Activated CD4-positive, CD25-positive, alpha-beta regulatory T cell treated with anti-CD3 and anti-CD28 coated beads, Interleukin-2, amount 50 U/mL, for 24 hours (primary cell): ENCODE measurements at regions not wholly inside any gene's neighbourhood (a gene's known extent, or its start where the extent isn't known, plus 50 kb on each side); places are given as distances from the start of the nearest gene placed in this dataset.
"Not testable (repeated sequence)": the region's sequence is repeated elsewhere in the genome, so short reads cannot be mapped to it uniquely, and the experiment has no call there.

ENCODE experiments used
- ATAC-seq, 2 donors: fragments of 150-1000 bp; cut with Tn5 transposase; one replicate each; pipeline ENCODE4 v1.10.0; 2021; ENCODE audit warnings: mild to moderate bottlenecking in 1 of 2, moderate library complexity in 1 of 2

GRCh38 chrX:829145-829544, 198.6 kb downstream of the SHOX start:
- no peak for ATAC-seq

DNA sequence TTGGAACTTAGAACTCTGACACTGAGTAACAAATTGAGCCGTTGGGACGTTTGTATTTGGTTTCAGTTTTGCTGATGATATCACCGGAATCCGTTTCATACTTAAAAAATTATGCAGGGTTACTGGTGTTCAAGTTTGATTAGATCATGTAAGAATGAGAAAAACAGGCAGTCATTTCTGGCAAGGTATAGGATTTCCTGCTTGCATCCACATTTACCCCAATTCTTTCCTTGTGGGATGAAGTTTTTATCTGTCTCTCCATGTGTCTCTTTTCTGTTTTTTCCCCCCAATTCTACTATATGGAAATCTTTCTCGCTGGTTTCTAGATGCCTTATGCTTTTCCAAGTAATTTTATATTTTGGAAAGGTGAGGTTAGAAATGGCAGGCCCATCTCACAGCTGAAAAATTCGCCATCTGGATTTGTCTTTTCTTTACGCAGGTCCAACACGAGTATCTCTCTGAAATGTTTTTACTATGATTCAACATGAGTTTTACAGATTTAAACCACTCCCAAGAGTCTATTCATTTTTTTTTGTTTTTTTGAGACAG, 197.9 kb downstream of the SHOX start:
- ATAC-seq, result no peak

DNA sequence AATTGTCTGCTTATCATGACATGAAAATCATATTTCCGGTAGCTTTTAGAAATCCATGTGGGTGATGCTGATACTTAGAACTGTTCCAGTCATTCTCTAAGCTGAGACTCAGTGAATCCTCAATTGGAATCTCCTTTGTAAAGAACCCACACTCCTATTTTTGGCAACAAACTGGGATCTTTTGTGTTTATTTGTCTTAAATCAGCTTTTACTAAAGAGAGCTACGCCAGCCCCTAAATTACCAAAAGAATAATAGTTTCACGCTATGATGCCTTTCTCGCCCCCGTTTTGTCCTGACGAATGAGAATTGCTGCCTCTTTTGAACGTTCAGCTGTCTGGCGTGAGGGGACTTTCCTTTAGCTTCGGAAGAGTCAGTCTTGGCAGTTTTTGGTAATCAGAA, 195.9 kb downstream of the SHOX start:
- no peak for ATAC-seq

- ATAC-seq, result no peak
Measured at GRCh38 chrX:825991-826390, 195.4 kb downstream of the SHOX start.

DNA sequence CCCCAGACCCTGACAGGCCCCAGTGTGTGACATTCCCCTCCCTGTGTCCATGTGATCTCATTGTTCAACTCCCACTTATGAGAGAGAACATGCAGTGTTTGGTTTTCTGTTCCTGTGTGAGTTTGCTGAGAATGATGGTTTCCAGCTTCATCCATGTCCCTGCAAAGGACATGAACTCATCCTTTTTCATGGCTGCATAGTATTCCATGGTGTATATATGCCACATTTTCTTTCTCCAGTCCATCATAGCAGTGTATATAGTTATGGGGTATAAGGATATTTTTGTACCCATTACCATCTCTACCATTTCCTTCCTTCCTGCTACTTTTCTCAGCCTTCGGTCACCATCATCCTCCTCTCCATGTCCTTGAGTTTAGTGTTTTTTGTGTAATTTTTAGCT, 192.5 kb downstream of the SHOX start:
- not testable (repeated sequence) for ATAC-seq

DNA sequence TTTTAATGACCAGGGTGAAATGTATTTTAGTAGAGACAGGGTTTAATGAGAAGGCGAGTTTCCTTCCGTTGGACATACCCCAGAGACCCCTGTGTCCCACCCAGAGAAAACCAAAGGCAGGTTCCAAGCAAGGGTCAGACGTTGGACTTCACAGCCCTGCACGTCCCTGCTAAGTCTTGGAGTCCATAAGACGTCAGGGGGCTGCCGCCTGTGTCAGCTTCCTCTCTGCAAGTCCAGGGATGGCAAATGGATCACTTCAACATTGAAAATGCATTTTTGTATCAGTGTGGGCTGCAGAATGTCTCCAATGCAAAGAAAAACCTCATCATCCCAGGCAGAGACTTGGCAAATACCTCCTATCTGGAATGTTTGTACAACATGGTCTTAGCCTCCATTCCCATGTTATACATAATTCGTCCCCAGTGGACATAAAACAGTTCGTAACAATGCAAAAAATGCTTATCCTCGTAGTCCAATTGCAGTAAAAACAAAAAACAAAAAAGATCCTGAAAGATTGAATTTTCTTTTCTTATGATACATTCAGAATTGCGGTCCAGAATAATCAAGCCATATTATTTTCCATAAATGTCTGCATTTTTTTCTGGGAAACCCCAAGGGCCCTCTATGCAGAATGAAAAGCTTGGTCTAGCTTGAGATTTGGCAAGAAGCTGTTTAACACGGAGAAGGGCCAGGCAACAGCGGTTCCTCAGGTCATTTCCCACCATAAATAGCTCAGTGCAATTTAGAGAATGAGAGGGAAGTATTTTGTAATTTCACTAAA, 190.9 kb downstream of the SHOX start:
- ATAC-seq, result no peak

- ATAC-seq, result no peak
Measured at GRCh38 chrX:819684-820083, 189.1 kb downstream of the SHOX start.

- no peak for ATAC-seq
Measured at GRCh38 chrX:817759-818300, 187.2 kb downstream of the SHOX start.

GRCh38 chrX:817147-817546, 186.6 kb downstream of the SHOX start:
- ATAC-seq, result not testable (repeated sequence)

GRCh38 chrX:816411-816810, 185.8 kb downstream of the SHOX start:
- ATAC-seq, result no peak

- no peak for ATAC-seq
Measured at GRCh38 chrX:810186-810585, 179.6 kb downstream of the SHOX start.

GRCh38 chrX:809081-809480, 178.5 kb downstream of the SHOX start:
- ATAC-seq, result no peak

- no peak for ATAC-seq
Measured at GRCh38 chrX:806586-806985, 176.0 kb downstream of the SHOX start.

GRCh38 chrX:805988-806387, 175.4 kb downstream of the SHOX start:
- ATAC-seq, result no peak

DNA sequence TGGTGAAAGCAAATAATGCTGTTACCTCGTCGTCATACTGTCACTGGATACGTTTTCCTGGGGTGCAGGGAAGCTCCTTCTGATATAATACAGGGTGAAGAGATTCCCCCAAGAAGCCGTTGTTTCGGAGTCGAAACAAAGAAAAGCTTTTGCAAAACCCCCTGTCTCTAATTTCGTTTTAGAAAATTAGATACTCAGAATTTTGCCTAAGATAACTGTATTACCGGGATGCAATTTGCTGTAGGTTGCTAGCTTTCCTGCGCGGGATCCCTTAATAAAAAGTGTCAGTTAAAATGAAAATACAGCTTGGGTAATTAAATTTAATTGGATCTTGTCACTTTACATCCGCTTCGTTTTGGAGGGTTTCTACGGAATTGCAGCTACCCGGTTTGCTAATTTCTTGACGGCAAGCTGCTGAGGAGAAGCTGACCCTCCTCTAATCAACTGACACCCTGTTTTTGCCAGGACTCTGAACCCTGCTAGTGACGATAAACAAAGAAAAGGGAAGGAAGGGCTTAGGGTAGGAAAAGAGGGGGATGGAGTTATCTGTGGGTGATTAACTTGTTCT, 174.6 kb downstream of the SHOX start:
- no peak for ATAC-seq

GRCh38 chrX:802846-803245, 172.3 kb downstream of the SHOX start:
- ATAC-seq, result no peak

- no peak for ATAC-seq
Measured at GRCh38 chrX:799808-800207, 169.2 kb downstream of the SHOX start.

GRCh38 chrX:794311-794710, 163.7 kb downstream of the SHOX start:
- no peak for ATAC-seq

- ATAC-seq, result no peak
Measured at GRCh38 chrX:793216-793770, 162.7 kb downstream of the SHOX start.

DNA sequence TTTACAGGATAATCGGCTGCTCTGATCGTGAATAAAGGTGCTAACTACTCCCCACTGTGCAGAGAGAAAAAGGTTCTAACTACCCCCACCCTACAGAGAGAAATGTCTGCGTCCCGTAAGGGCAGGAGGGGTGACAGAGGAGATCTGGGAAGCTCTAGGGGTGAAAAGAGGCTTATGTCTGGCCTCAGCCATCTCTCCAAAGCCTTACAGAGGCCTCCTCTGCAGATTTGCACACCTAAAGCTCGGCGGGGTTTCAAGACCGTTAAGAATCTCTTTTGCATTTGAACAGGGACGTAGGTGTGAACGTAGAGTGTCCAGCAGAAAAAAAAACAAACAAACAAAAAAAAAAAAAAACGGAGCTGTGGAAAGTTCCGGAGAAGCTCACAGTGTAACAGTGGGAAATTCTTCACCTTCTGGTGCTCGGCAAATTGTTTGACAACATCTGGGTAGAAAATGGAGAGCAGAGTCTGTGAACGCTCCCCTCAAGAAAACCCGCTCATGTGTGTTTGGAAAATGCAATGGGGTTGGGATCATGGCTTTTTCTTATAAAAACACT, 161.0 kb downstream of the SHOX start:
- ATAC-seq, result no peak

GRCh38 chrX:790783-791360, 160.3 kb downstream of the SHOX start:
- no peak for ATAC-seq

- no peak for ATAC-seq
Measured at GRCh38 chrX:790041-790506, 159.5 kb downstream of the SHOX start.

DNA sequence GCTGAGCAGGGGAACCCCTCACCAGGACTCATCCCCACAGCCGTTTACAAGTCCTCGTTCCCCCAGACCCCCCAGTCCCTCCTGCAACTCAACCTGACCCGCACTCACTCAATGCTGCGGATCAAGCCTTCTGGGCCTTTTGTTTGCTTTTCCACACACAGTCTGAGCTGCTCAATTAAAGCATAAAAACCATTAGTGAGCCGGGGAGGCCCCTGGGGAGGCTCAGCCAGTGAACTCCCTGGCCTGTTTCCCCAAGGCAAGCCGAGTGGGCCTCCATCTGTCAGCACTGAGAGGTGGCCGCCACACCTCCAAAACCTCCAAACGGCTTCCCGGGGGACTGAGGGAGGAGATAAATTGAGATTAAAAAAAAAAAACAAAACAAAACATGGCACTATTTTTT, 158.5 kb downstream of the SHOX start:
- no peak for ATAC-seq
